Astrocyte (in vitro differentiated cells and primary cell): ENCODE measurements at regions not wholly inside any gene's neighbourhood (a gene's known extent, or its start where the extent isn't known, plus 50 kb on each side); places are given as distances from the start of the nearest gene placed in this dataset.

Experiments
- DNase-seq: peaks from one replicate; pipeline ENCODE4 v3.0.0-alpha.2; 2010; ENCODE audit warnings: low read depth
- FAIRE-seq: peaks from 2 replicates; lab custom pipeline; 2011; peaks lifted over from hg19 to GRCh38; lab: Jason Lieb, UNC
- H2AFZ ChIP-seq: 2 replicates; pipeline ENCODE4 v1.6.0; 2012; ENCODE audit warnings: low read depth, low read length, inconsistent platforms
- H3K27ac ChIP-seq: 2 replicates; pipeline ENCODE4 v1.5.1; 2011; ENCODE audit warnings: low read depth, low read length, inconsistent platforms
- H3K27me3 ChIP-seq: 2 replicates; pipeline ENCODE4 v1.6.0; 2011; ENCODE audit warnings: low read length, inconsistent platforms; ENCODE audit not compliant: insufficient read depth
- H3K36me3 ChIP-seq: 2 replicates; pipeline ENCODE4 v1.5.1; 2011; ENCODE audit warnings: low read length, inconsistent platforms; ENCODE audit not compliant: insufficient read depth
- H3K4me1 ChIP-seq: 2 replicates; pipeline ENCODE4 v1.5.1; 2011; ENCODE audit warnings: low read length, inconsistent platforms; ENCODE audit not compliant: insufficient read depth
- H3K4me2 ChIP-seq: 2 replicates; pipeline ENCODE4 v1.6.0; 2012; ENCODE audit warnings: low read length, inconsistent platforms
- H3K4me3 ChIP-seq: 2 replicates; pipeline ENCODE4 v1.5.1; 2011; ENCODE audit warnings: low read depth, mild to moderate bottlenecking, low read length, inconsistent platforms; ENCODE audit not compliant: insufficient read depth
- H3K79me2 ChIP-seq: 2 replicates; pipeline ENCODE4 v1.6.0; 2012; ENCODE audit warnings: mild to moderate bottlenecking, low read length, inconsistent platforms; ENCODE audit not compliant: insufficient read depth
- H3K9ac ChIP-seq: 2 replicates; pipeline ENCODE4 v1.6.0; 2012; ENCODE audit warnings: mild to moderate bottlenecking, low read length, inconsistent platforms
- H3K9me3 ChIP-seq: 2 replicates; pipeline ENCODE4 v1.5.1; 2012; ENCODE audit warnings: low read depth, mild to moderate bottlenecking, low read length, inconsistent platforms; ENCODE audit not compliant: insufficient read depth
- H4K20me1 ChIP-seq: 2 replicates; pipeline ENCODE4 v1.6.0; 2012; ENCODE audit warnings: low read length, inconsistent platforms; ENCODE audit not compliant: insufficient read depth
- H3K27ac Mint-ChIP-seq: one replicate; pipeline ENCODE4 v1.8.0; 2021; ENCODE audit warnings: mild to moderate bottlenecking, mixed read lengths; ENCODE audit not compliant: unreplicated experiment
- H3K27me3 Mint-ChIP-seq: one replicate; pipeline ENCODE4 v1.8.0; 2021; ENCODE audit warnings: low read depth, mixed read lengths; ENCODE audit not compliant: unreplicated experiment
- H3K36me3 Mint-ChIP-seq: one replicate; pipeline ENCODE4 v1.8.0; 2021; ENCODE audit warnings: low read depth, mixed read lengths; ENCODE audit not compliant: unreplicated experiment
- H3K4me1 Mint-ChIP-seq: one replicate; pipeline ENCODE4 v1.8.0; 2021; ENCODE audit warnings: low read depth, mixed read lengths; ENCODE audit not compliant: unreplicated experiment
- H3K4me3 Mint-ChIP-seq: one replicate; pipeline ENCODE4 v1.8.0; 2021; ENCODE audit warnings: mild to moderate bottlenecking, moderate library complexity, mixed read lengths; ENCODE audit not compliant: unreplicated experiment
- H3K9me3 Mint-ChIP-seq: one replicate; pipeline ENCODE4 v1.8.0; 2021; ENCODE audit warnings: mild to moderate bottlenecking, mixed read lengths; ENCODE audit not compliant: unreplicated experiment
- EZH2 ChIP-seq: IDR thresholded peaks from 2 replicates; pipeline ENCODE4 v1.6.1; 2012; ENCODE audit warnings: mild to moderate bottlenecking, low read length, inconsistent platforms; ENCODE audit not compliant: insufficient read depth
- TF ChIP-seq, protein P1 (sequence below): IDR thresholded peaks from 2 replicates; pipeline ENCODE4 v1.5.1; 2011; ENCODE audit warnings: low read depth, mild to moderate bottlenecking, inconsistent platforms, low read length, moderate library complexity; ENCODE audit not compliant: insufficient read depth

GRCh38 chr16:5537347-5537746, 439.8 kb upstream of the EEF2KMT start:
- Histone ChIP-seq H3K27me3 (no peaks in the 10 kb centered on the region), H3K4me1 (no peaks in the 10 kb centered on the region), H4K20me1 (no peaks in the 10 kb centered on the region), H3K36me3 (no peaks in the 10 kb centered on the region), H3K4me2 (no peak overlapping the region), H3K27ac (no peak overlapping the region), H2AFZ (no peak overlapping the region), H3K4me3 (no peak overlapping the region), H3K9ac (no peak overlapping the region), H3K9me3 (peaks cover 2% of the 10 kb centered on the region), H3K79me2 (no peaks in the 10 kb centered on the region)
- no peaks in the 10 kb centered on the region for H3K36me3 Mint-ChIP-seq
- DNase-seq (no peak), FAIRE-seq (no peak)
- H3K4me1 Mint-ChIP-seq, result no peaks in the 10 kb centered on the region
- TF ChIP-seq, protein P1, sequence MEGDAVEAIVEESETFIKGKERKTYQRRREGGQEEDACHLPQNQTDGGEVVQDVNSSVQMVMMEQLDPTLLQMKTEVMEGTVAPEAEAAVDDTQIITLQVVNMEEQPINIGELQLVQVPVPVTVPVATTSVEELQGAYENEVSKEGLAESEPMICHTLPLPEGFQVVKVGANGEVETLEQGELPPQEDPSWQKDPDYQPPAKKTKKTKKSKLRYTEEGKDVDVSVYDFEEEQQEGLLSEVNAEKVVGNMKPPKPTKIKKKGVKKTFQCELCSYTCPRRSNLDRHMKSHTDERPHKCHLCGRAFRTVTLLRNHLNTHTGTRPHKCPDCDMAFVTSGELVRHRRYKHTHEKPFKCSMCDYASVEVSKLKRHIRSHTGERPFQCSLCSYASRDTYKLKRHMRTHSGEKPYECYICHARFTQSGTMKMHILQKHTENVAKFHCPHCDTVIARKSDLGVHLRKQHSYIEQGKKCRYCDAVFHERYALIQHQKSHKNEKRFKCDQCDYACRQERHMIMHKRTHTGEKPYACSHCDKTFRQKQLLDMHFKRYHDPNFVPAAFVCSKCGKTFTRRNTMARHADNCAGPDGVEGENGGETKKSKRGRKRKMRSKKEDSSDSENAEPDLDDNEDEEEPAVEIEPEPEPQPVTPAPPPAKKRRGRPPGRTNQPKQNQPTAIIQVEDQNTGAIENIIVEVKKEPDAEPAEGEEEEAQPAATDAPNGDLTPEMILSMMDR, result no peak
- no peak for TF ChIP-seq EZH2
- no peak overlapping the region for H3K4me3 Mint-ChIP-seq
- H3K9me3 Mint-ChIP-seq, result peaks cover 13% of the 10 kb centered on the region
- no peak overlapping the region for H3K27ac Mint-ChIP-seq
- no peaks in the 10 kb centered on the region for H3K27me3 Mint-ChIP-seq

DNA sequence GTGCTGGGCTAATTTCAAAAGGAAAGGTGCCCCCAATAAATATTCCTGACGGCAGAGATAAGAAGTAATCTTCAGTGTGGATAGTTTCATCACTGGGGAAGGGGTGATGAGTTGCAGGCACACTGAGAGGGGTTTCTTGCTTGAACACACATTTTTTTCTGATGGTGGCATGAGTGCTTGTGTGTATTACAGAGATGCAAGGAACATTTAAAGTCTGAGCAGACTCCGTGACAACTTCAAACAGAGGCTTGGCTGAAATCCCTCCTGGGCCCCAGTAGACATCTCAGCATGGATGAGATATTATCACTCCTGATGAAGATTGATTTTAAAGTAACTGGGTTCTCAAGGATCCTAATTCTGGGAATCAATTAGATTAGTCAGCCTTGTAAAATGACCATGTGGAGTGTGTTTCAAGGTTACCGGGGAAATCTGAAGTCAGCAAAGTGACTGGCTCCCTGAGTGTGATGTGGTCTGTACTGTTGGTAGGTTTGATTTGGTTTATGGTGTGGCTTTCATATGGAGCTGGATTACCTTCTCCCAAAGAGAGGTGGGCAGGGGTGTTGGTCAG, 435.8 kb upstream of the EEF2KMT start:
- no peak overlapping the region for H3K4me3 ChIP-seq
- H4K20me1 ChIP-seq, result no peaks in the 10 kb centered on the region
- DNase-seq (no peak), FAIRE-seq (no peak)
- peaks cover 6% of the 10 kb centered on the region for H3K9me3 ChIP-seq
- H3K4me1 ChIP-seq, result no peaks in the 10 kb centered on the region
- H3K9ac ChIP-seq, result no peak overlapping the region
- no peaks in the 10 kb centered on the region for H3K4me1 Mint-ChIP-seq
- no peak overlapping the region for H3K27ac ChIP-seq
- no peaks in the 10 kb centered on the region for H3K36me3 ChIP-seq
- H3K27ac Mint-ChIP-seq, result no peak overlapping the region
- H3K27me3 Mint-ChIP-seq, result no peaks in the 10 kb centered on the region
- H3K9me3 Mint-ChIP-seq, result peaks cover 11% of the 10 kb centered on the region
- no peaks in the 10 kb centered on the region for H3K27me3 ChIP-seq
- no peaks in the 10 kb centered on the region for H3K79me2 ChIP-seq
- H3K4me3 Mint-ChIP-seq, result no peak overlapping the region
- TF ChIP-seq EZH2, result no peak
- TF ChIP-seq, protein P1, result no peak
- no peak overlapping the region for H2AFZ ChIP-seq
- no peak overlapping the region for H3K4me2 ChIP-seq
- no peaks in the 10 kb centered on the region for H3K36me3 Mint-ChIP-seq

DNA sequence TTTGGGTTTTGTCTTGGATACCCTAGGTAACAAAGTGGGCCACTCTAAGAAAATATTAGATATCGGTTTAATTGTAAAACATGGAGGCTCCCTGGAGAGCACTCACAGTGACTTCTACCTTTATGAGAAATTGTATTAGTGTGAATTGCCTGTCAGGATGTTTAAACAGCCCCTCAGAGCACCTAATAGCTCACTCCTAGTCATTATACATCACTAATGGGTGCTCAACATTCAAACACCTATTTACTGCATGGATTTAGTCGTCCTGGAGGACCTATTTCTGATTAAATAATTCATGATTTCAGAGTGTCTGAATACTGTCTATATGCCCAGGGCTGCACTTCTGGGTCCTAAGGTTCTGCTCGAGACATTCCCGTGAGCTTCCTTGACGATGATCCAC, 430.2 kb upstream of the EEF2KMT start:
- H3K9ac ChIP-seq, result no peak overlapping the region
- no peaks in the 10 kb centered on the region for H3K36me3 Mint-ChIP-seq
- no peak for DNase-seq

More for the DNA sequence above, 430.2 kb upstream of the EEF2KMT start:
- Histone ChIP-seq H3K27ac (no peak overlapping the region), H4K20me1 (no peaks in the 10 kb centered on the region), H2AFZ (no peak overlapping the region), H3K9me3 (peaks cover 6% of the 10 kb centered on the region), H3K4me3 (no peak overlapping the region), H3K4me2 (no peak overlapping the region), H3K36me3 (no peaks in the 10 kb centered on the region), H3K4me1 (no peaks in the 10 kb centered on the region), H3K79me2 (no peaks in the 10 kb centered on the region), H3K27me3 (no peaks in the 10 kb centered on the region)
- Mint-ChIP-seq H3K27me3 (peaks cover 5% of the 10 kb centered on the region), H3K4me1 (no peaks in the 10 kb centered on the region), H3K4me3 (no peak overlapping the region), H3K27ac (no peak overlapping the region), H3K9me3 (no peaks in the 10 kb centered on the region)
- FAIRE-seq, result no peak
- TF ChIP-seq, protein P1, result no peak
- no peak for TF ChIP-seq EZH2
